ENCODE measurements at regions not wholly inside any gene's neighbourhood (a gene's known extent, or its start where the extent isn't known, plus 50 kb on each side); places are given as distances from the start of the nearest gene placed in this dataset.

GRCh38 chr6:168197636-168198301 lies 118.8 kb upstream of the FRMD1 start:
- peak in 1 of 6 donors; percentile 5 for DNase-seq
- intact Hi-C loops (cut with DNase I): loop anchor here in 1 of 3 donors (5.0 kb wide), 1 partner anchor 155 kb away; no protein-coding TSS in a partner anchor
- Histone ChIP-seq H3K9me3 (no peaks in the 10 kb centered on the region), H3K4me3 (no peak overlapping the region), H3K27me3 (no peaks in the 10 kb centered on the region), H3K27ac (no peak overlapping the region), H3K4me1 (peaks cover 6 to 10% (median 9%) of the 10 kb centered on the region in 3 donors), H3K36me3 (no peaks in the 10 kb centered on the region)
- TF ChIP-seq, protein P1, sequence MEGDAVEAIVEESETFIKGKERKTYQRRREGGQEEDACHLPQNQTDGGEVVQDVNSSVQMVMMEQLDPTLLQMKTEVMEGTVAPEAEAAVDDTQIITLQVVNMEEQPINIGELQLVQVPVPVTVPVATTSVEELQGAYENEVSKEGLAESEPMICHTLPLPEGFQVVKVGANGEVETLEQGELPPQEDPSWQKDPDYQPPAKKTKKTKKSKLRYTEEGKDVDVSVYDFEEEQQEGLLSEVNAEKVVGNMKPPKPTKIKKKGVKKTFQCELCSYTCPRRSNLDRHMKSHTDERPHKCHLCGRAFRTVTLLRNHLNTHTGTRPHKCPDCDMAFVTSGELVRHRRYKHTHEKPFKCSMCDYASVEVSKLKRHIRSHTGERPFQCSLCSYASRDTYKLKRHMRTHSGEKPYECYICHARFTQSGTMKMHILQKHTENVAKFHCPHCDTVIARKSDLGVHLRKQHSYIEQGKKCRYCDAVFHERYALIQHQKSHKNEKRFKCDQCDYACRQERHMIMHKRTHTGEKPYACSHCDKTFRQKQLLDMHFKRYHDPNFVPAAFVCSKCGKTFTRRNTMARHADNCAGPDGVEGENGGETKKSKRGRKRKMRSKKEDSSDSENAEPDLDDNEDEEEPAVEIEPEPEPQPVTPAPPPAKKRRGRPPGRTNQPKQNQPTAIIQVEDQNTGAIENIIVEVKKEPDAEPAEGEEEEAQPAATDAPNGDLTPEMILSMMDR (IDR thresholded peaks at IDR 0.05): no peak
- no peak for FAIRE-seq
- ATAC-seq: no peak
- WGBS, 2 donors: 91 to 95% methylated on average over 10 of the region's 10 CpGs

DNA sequence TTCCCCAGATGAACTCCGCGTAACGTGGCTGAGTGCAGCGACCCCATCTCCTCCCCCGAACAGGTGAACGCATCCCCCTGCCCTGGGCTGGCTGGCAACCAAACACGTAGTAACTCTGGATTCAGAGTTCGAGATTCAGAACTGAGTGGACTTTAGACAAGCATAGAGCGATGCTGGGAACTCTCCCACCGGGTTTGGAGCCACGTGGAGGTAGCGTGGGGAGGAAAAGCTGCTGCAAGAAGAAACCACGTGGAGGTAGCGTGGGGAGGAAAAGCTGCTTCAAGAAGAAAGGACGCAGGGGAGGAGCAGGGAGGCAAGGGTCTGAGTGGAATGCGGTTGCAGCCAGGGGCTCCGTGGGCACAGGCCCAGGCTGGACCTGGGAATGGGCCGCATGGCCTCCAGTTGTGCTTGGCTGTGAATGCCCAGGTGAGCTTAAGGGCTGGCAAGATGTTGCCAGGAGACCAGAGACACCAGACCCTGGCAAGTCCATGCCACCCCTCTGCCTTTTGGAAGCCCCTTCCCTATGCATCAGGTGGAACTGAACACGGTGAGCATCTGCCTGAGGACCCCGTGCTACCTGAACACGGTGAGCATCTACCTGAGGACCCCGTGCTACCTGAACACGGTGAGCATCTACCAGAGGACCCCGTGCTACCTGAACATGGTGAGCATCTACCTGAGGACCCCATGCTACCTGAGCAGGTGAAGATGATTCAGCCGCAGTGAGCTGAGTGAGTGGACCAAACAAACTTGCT lies 118.0 kb upstream of the FRMD1 start:
- DNase-seq: peak in 1 of 6 donors; percentile 13
- H3K4me3 ChIP-seq: no peak overlapping the region
- H3K27ac ChIP-seq: peak overlapping the region in 2 of 4 donors; percentile 23 to 57
- no peak for FAIRE-seq
- no peaks in the 10 kb centered on the region for H3K27me3 ChIP-seq
- no peaks in the 10 kb centered on the region for H3K9me3 ChIP-seq
- TF ChIP-seq, protein P1 (IDR thresholded peaks at IDR 0.05): no peak
- H3K4me1 ChIP-seq: peaks cover 6 to 10% (median 9%) of the 10 kb centered on the region in 3 donors
- no peaks in the 10 kb centered on the region for H3K36me3 ChIP-seq
- intact Hi-C loops (cut with DNase I): loop anchor here in 1 of 3 donors (5.0 kb wide), 1 partner anchor 155 kb away; no protein-coding TSS in a partner anchor
- WGBS, 2 donors: 54 to 58% methylated on average over 25 of the region's 25 CpGs
- ATAC-seq: peak; percentile 13 to 33 (median 28)

DNA sequence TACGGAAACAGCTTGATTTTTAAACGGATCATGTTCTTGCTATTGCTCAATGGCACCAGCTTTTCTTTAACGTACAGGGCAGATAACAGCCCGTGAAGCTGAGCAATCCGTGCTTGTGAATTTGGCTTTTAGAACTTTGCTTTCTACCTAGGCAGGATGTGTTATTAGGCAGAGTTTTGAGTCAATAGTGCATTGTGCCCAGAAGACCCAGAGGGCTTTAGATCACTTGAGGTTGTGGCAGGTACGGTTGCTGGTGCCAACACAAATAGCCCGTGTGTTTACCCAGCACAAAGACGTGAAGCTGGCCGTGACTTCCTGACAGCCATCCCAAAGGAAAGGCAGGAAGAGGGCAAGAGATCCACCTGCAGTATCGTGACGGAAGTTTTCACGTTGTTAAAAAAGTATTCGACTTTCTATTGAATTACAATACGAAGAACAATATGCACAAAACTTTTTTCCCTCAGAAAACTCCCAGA lies 117.4 kb upstream of the FRMD1 start:
- TF ChIP-seq, protein P1 (IDR thresholded peaks at IDR 0.05): no peak
- ATAC-seq (peak; percentile 87 to 94 (median 92)), DNase-seq (peak in 4 of 6 donors; percentile 56 to 75 (median 66)), FAIRE-seq (no peak)
- H3K4me3 ChIP-seq: no peak overlapping the region
- peak overlapping the region in 2 of 4 donors; percentile 23 to 57 for H3K27ac ChIP-seq
- no peaks in the 10 kb centered on the region for H3K9me3 ChIP-seq
- H3K36me3 ChIP-seq: no peaks in the 10 kb centered on the region
- H3K4me1 ChIP-seq: peaks cover 6 to 10% (median 9%) of the 10 kb centered on the region in 3 donors
- intact Hi-C loops (cut with DNase I): loop anchor here in 1 of 3 donors (5.0 kb wide), 1 partner anchor 156 kb away; no protein-coding TSS in a partner anchor
- no peaks in the 10 kb centered on the region for H3K27me3 ChIP-seq
- WGBS, 2 donors: 10 to 12% methylated on average over 14 of the region's 14 CpGs

- TF ChIP-seq, protein P1 (IDR thresholded peaks at IDR 0.05): no peak
- intact Hi-C loops (cut with DNase I): loop anchor here in 1 of 3 donors (5.0 kb wide), 1 partner anchor 157 kb away; no protein-coding TSS in a partner anchor
- WGBS, 2 donors: 80 to 85% methylated on average over 10 of the region's 10 CpGs
Measured at GRCh38 chr6:168195712-168196111, 116.7 kb upstream of the FRMD1 start.

More at GRCh38 chr6:168195712-168196111, 116.7 kb upstream of the FRMD1 start:
- Histone ChIP-seq H3K4me3 (no peak overlapping the region), H3K27ac (peak overlapping the region in 2 of 4 donors; percentile 23 to 57), H3K27me3 (no peaks in the 10 kb centered on the region), H3K9me3 (no peaks in the 10 kb centered on the region), H3K36me3 (no peaks in the 10 kb centered on the region), H3K4me1 (peaks cover 6 to 10% (median 9%) of the 10 kb centered on the region in 3 donors)
- no peak for ATAC-seq
- no peak for FAIRE-seq
- DNase-seq: peak in 1 of 6 donors; percentile 11
